Keratinocyte (primary cell): ENCODE measurements at regions not wholly inside any gene's neighbourhood (a gene's known extent, or its start where the extent isn't known, plus 50 kb on each side); places are given as distances from the start of the nearest gene placed in this dataset.

Experiments used
- DNase-seq: peaks from one replicate; pipeline ENCODE4 v3.0.0-alpha.2; 2011; ENCODE audit warnings: low read depth, missing footprints, low spot score
- FAIRE-seq: peaks from 2 replicates; lab custom pipeline; 2011; peaks lifted over from hg19 to GRCh38; lab: Jason Lieb, UNC
- H2AFZ ChIP-seq: 2 replicates; pipeline ENCODE4 v1.6.0; 2012; ENCODE audit warnings: low read length, control low read depth, inconsistent platforms; ENCODE audit not compliant: control insufficient read depth
- H3K27ac ChIP-seq: 2 replicates; pipeline ENCODE4 v1.5.1; 2011; ENCODE audit warnings: low read length; ENCODE audit not compliant: control insufficient read depth, insufficient read depth
- H3K27me3 ChIP-seq: 3 replicates; pipeline ENCODE4 v1.6.0; 2011; ENCODE audit warnings: low read length; ENCODE audit not compliant: control insufficient read depth, insufficient read depth; ENCODE audit errors: extremely low read depth
- H3K36me3 ChIP-seq, 2 experiments: 2 replicates in 1 of 2; 3 replicates in 1 of 2; pipeline ENCODE4 v1.5.1; 2011; ENCODE audit warnings: low read length in 2 of 2, mild to moderate bottlenecking in 1 of 2; ENCODE audit not compliant: control insufficient read depth in 2 of 2, insufficient read depth in 2 of 2; ENCODE audit errors: extremely low read depth in 1 of 2
- H3K4me1 ChIP-seq: 3 replicates; pipeline ENCODE4 v1.5.1; 2011; ENCODE audit warnings: low read length; ENCODE audit not compliant: control insufficient read depth, insufficient read depth; ENCODE audit errors: extremely low read depth
- H3K4me2 ChIP-seq: 3 replicates; pipeline ENCODE4 v1.6.0; 2011; ENCODE audit warnings: low read depth, low read length; ENCODE audit not compliant: control insufficient read depth, insufficient read depth; ENCODE audit errors: extremely low read depth
- H3K4me3 ChIP-seq, 3 experiments: fragments of 200-600 bp in 1 of 3; sonication (generic) in 1 of 3; 2 replicates in 2 of 3; 3 replicates in 1 of 3; pipeline ENCODE4 v1.5.1; 2011 to 2016; ENCODE audit warnings: low read length in 3 of 3, mild to moderate bottlenecking in 3 of 3, control low read depth in 2 of 3, inconsistent platforms in 1 of 3, low read depth in 1 of 3, mixed read lengths in 1 of 3, mixed run types in 1 of 3, moderate library complexity in 1 of 3; ENCODE audit not compliant: control insufficient read depth in 2 of 3, insufficient read depth in 2 of 3; ENCODE audit errors: extremely low read depth in 1 of 3
- H3K79me2 ChIP-seq: 2 replicates; pipeline ENCODE4 v1.6.0; 2012; ENCODE audit warnings: low read length; ENCODE audit not compliant: control insufficient read depth, insufficient read depth
- H3K9ac ChIP-seq: 3 replicates; pipeline ENCODE4 v1.6.0; 2011; ENCODE audit warnings: low read length; ENCODE audit not compliant: control insufficient read depth, insufficient read depth; ENCODE audit errors: extremely low read depth
- H3K9me1 ChIP-seq: 3 replicates; pipeline ENCODE4 v1.6.0; 2011; ENCODE audit warnings: low read length; ENCODE audit not compliant: control insufficient read depth, insufficient read depth; ENCODE audit errors: extremely low read depth
- H3K9me3 ChIP-seq: 2 replicates; pipeline ENCODE4 v1.5.1; 2012; ENCODE audit warnings: low read depth, low read length; ENCODE audit not compliant: control insufficient read depth
- H4K20me1 ChIP-seq: 3 replicates; pipeline ENCODE4 v1.6.0; 2011; ENCODE audit warnings: low read length; ENCODE audit not compliant: control insufficient read depth, insufficient read depth; ENCODE audit errors: extremely low read depth
- EZH2 ChIP-seq: IDR thresholded peaks from one replicate; pipeline ENCODE4 v1.6.1; 2012; ENCODE audit warnings: inconsistent platforms, mild to moderate bottlenecking, low read length, moderate library complexity
- dilution Hi-C: fragments of 300-500 bp; cut with MboI; formaldehyde crosslinking; loops from one replicate; pipeline ENCODE4 v1.7.0; 2020; ENCODE audit warnings: low sequenced_read_pairs; ENCODE audit not compliant: extremely low pct_ligation_motif_present
- TF ChIP-seq, protein P1 (sequence below), 3 experiments: IDR thresholded peaks in 1 of 3; conservative IDR thresholded peaks in 1 of 3; optimal IDR thresholded peaks in 1 of 3; 2 replicates in 2 of 3; 3 replicates in 1 of 3; pipeline versions ENCODE3 to v1.5.1; 2011; ENCODE audit warnings: low read length in 3 of 3, mild to moderate bottlenecking in 3 of 3, moderate library complexity in 2 of 3, control low read depth in 1 of 3, inconsistent platforms in 1 of 3; ENCODE audit not compliant: insufficient read depth in 2 of 3; ENCODE audit errors: extremely low read depth in 1 of 3

DNA sequence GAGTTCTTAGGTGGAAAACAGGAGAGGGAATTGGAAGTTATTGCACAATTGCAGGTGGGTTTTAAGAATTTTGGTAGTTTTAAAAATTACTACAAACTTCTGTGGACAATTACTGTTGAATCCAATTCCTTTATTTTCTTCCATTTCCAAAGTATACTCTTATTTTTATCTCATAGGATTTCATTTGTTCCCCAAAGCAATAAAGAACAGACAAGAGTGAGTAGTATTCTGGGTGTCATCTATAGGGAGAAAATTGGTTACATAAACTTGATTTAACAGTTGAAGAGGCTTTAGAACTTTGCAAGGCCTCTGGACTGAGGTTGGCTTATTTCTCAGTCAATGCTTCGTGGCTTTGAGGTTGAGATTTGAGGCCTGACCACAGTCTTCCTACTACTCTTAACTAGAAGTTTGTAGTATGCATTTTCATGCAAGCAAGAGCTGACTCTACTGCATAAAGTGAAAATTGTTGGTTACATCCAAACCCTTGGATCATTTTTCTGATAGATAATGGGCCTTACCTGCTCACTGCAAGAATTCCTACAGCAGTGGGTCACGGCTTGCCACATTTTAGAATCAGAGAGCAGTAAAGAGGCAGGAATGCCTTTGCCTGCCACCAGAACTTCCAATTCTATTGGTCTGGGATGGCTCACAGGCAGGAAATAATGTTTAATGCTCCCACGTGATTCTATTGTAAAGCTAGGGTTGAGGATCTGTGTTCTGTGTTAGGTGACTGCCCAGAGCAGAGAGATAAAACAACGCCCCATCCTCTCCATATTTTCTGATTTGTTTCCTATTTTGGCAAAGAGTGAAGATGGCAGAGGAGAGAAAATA is 270.5 kb downstream of the TTC6 start:
- dilution Hi-C loops: no loop called here
- peaks cover 21% of the 10 kb centered on the region for H3K4me1 ChIP-seq
- H3K4me3 ChIP-seq: no peak overlapping the region
- H2AFZ ChIP-seq: no peak overlapping the region
- FAIRE-seq: no peak
- no peaks in the 10 kb centered on the region for H3K79me2 ChIP-seq
- TF ChIP-seq, protein P1, sequence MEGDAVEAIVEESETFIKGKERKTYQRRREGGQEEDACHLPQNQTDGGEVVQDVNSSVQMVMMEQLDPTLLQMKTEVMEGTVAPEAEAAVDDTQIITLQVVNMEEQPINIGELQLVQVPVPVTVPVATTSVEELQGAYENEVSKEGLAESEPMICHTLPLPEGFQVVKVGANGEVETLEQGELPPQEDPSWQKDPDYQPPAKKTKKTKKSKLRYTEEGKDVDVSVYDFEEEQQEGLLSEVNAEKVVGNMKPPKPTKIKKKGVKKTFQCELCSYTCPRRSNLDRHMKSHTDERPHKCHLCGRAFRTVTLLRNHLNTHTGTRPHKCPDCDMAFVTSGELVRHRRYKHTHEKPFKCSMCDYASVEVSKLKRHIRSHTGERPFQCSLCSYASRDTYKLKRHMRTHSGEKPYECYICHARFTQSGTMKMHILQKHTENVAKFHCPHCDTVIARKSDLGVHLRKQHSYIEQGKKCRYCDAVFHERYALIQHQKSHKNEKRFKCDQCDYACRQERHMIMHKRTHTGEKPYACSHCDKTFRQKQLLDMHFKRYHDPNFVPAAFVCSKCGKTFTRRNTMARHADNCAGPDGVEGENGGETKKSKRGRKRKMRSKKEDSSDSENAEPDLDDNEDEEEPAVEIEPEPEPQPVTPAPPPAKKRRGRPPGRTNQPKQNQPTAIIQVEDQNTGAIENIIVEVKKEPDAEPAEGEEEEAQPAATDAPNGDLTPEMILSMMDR (optimal IDR thresholded peaks at IDR 0.05 in 1 of 3, IDR thresholded peaks at IDR 0.05 in 1 of 3, conservative IDR thresholded peaks at IDR 0.05 in 1 of 3; ENCODE audit: extremely low read depth in 1 of 3, insufficient read depth in 2 of 3, low read length in 3 of 3): no peak
- no peak for TF ChIP-seq EZH2
- H3K27me3 ChIP-seq: no peaks in the 10 kb centered on the region
- H3K9ac ChIP-seq: no peak overlapping the region
- no peaks in the 10 kb centered on the region for H4K20me1 ChIP-seq
- DNase-seq: no peak
- no peaks in the 10 kb centered on the region for H3K36me3 ChIP-seq
- no peaks in the 10 kb centered on the region for H3K9me1 ChIP-seq
- H3K27ac ChIP-seq: no peak overlapping the region
- no peaks in the 10 kb centered on the region for H3K9me3 ChIP-seq
- H3K4me2 ChIP-seq: no peak overlapping the region

DNA sequence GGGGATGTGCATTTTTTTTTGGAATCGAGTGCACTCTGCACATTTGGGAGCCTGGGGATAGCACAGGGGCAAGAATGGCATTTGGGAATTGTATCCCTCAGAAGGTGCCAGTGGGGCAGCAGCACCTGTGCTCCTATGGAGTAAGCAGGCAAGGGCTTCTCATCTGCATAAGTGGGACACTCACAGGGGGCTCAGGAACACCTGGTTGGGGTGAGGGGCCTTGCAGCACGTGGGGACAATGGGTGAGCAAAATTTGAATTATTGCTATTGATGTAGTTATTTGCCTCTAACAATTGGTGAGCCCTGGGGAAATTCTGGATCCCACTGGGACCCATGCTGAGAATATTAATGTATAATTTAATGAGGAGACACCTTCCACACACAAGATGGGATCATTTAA is 274.2 kb downstream of the TTC6 start:
- no peak overlapping the region for H3K27ac ChIP-seq
- DNase-seq (no peak), FAIRE-seq (no peak)

More for the DNA sequence above, 274.2 kb downstream of the TTC6 start:
- no peak for TF ChIP-seq EZH2
- TF ChIP-seq, protein P1 (optimal IDR thresholded peaks at IDR 0.05 in 1 of 3, IDR thresholded peaks at IDR 0.05 in 1 of 3, conservative IDR thresholded peaks at IDR 0.05 in 1 of 3; ENCODE audit: extremely low read depth in 1 of 3, insufficient read depth in 2 of 3, low read length in 3 of 3): no peak
- Histone ChIP-seq H3K4me3 (no peak overlapping the region), H3K4me1 (peaks cover 23% of the 10 kb centered on the region), H3K27me3 (no peaks in the 10 kb centered on the region), H2AFZ (no peak overlapping the region), H3K79me2 (no peaks in the 10 kb centered on the region), H3K4me2 (no peak overlapping the region), H4K20me1 (no peaks in the 10 kb centered on the region), H3K36me3 (no peaks in the 10 kb centered on the region), H3K9me1 (no peaks in the 10 kb centered on the region), H3K9ac (no peak overlapping the region), H3K9me3 (no peaks in the 10 kb centered on the region)
- dilution Hi-C loops: no loop called here
